Esophagus squamous epithelium (tissue), 5 donors: ENCODE measurements at regions not wholly inside any gene's neighbourhood (a gene's known extent, or its start where the extent isn't known, plus 50 kb on each side); places are given as distances from the start of the nearest gene placed in this dataset.

Source experiments
- DNase-seq: peaks from one replicate; lab custom pipeline; 2025; lab: John Stamatoyannopoulos, UW
- H3K27ac ChIP-seq, 4 donors: fragments of 200-600 bp; sonication (generic); one replicate each; pipeline ENCODE4 v1.5.1; 2016 to 2019; ENCODE audit warnings: mild to moderate bottlenecking in 1 of 4
- H3K27me3 ChIP-seq, 4 donors: fragments of 200-600 bp; sonication (generic); 1 replicate in 3 of 4; 2 replicates in 1 of 4; pipeline versions ENCODE4 v1.5.1 to v1.6.0; 2017 to 2021; ENCODE audit warnings: antibody characterized with exemption in 1 of 4
- H3K36me3 ChIP-seq, 3 donors: fragments of 200-600 bp; sonication (generic); one replicate each; pipeline ENCODE4 v1.5.1; 2016 to 2019
- H3K4me1 ChIP-seq, 3 donors: fragments of 200-600 bp; sonication (generic); one replicate each; pipeline ENCODE4 v1.5.1; 2017 to 2019
- H3K4me3 ChIP-seq, 4 donors: fragments of 200-600 bp; sonication (generic); 1 replicate in 3 of 4; 2 replicates in 1 of 4; pipeline ENCODE4 v1.5.1; 2016 to 2019; ENCODE audit warnings: mild to moderate bottlenecking in 2 of 4, moderate library complexity in 1 of 4
- H3K9me3 ChIP-seq, 3 donors: fragments of 200-600 bp; sonication (generic); one replicate each; pipeline ENCODE4 v1.5.1; 2016 to 2019
- POLR2A ChIP-seq, 4 donors: fragments of 450-650 bp; IDR thresholded peaks; one replicate each; pipeline ENCODE4 v1.6.1; 2017; ENCODE audit warnings: antibody characterized with exemption in 4 of 4, mild to moderate bottlenecking in 4 of 4, moderate library complexity in 3 of 4
- WGBS, 2 donors: methylation state at CpG; one replicate each; pipeline ENCODE4 v1.1.5; 2018; 5-methylcytosine and 5-hydroxymethylcytosine counted together
- intact Hi-C: fragments of 100-400 bp; cut with DNase I; formaldehyde crosslinking; loops from one replicate; pipeline ENCODE4 v1.15.0; 2022
- TF ChIP-seq, protein P1 (sequence below), 6 experiments: fragments of 450-650 bp in 4 of 6; fragments of 200-600 bp in 2 of 6; sonication (generic) in 2 of 6; IDR thresholded peaks; one replicate each; pipeline ENCODE4 v1.5.1; 2016 to 2019; ENCODE audit warnings: antibody characterized with exemption in 6 of 6, mild to moderate bottlenecking in 4 of 6, moderate library complexity in 4 of 6
- donor health status: DM: yes; HTN: yes; CAD: no.

DNA sequence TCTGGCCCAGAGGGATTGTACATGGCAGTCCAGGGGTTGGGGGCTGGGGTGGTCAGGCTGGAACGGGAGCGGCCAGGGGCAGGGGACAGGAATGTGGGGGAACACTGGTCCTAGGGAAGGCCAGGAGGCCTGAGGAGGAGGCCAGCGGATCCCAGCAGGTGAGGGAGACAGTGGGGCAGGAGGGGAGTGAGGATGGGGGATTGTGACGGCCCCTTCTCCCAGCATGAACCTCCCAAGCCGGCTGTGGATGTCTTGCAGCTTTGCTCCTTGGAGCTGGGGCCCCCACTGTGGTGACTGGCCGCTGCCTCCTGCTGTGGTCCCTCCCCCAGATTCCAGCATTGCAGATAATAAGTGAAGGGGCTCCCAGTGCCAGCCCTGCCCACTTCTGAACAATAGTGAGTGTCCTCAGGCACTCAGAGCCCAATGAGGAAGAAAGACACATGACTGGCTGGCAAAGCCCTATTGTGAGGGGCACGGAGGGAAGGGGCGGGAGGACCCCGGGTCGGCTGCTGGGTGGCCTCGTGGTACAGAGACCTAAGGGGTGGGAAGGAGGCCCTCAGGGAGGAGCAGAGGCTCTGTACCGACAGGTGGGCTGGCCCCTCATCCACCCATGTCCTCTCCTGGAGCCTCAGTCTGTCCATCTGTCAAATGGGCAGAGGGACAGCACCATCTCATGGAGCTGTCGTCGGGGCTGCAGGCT, 215.0 kb downstream of the KIF26A start:
- Histone ChIP-seq H3K27me3 (peaks cover 0 to 13% (median 0%) of the 10 kb centered on the region in 4 donors), H3K36me3 (no peaks in the 10 kb centered on the region), H3K4me3 (no peak overlapping the region), H3K27ac (no peak overlapping the region), H3K4me1 (peaks cover 0 to 5% (median 0%) of the 10 kb centered on the region in 3 donors), H3K9me3 (peaks cover 0 to 7% (median 0%) of the 10 kb centered on the region in 3 donors)
- TF ChIP-seq, protein P1, sequence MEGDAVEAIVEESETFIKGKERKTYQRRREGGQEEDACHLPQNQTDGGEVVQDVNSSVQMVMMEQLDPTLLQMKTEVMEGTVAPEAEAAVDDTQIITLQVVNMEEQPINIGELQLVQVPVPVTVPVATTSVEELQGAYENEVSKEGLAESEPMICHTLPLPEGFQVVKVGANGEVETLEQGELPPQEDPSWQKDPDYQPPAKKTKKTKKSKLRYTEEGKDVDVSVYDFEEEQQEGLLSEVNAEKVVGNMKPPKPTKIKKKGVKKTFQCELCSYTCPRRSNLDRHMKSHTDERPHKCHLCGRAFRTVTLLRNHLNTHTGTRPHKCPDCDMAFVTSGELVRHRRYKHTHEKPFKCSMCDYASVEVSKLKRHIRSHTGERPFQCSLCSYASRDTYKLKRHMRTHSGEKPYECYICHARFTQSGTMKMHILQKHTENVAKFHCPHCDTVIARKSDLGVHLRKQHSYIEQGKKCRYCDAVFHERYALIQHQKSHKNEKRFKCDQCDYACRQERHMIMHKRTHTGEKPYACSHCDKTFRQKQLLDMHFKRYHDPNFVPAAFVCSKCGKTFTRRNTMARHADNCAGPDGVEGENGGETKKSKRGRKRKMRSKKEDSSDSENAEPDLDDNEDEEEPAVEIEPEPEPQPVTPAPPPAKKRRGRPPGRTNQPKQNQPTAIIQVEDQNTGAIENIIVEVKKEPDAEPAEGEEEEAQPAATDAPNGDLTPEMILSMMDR (IDR thresholded peaks at IDR 0.05), result no peak
- no peak for TF ChIP-seq POLR2A (IDR thresholded peaks at IDR 0.05)
- 63 to 74% methylated on average over 4 to 9 of the region's 14 CpGs for WGBS, 2 donors
- intact Hi-C loops, result no loop called here
- DNase-seq, result no peak

DNA sequence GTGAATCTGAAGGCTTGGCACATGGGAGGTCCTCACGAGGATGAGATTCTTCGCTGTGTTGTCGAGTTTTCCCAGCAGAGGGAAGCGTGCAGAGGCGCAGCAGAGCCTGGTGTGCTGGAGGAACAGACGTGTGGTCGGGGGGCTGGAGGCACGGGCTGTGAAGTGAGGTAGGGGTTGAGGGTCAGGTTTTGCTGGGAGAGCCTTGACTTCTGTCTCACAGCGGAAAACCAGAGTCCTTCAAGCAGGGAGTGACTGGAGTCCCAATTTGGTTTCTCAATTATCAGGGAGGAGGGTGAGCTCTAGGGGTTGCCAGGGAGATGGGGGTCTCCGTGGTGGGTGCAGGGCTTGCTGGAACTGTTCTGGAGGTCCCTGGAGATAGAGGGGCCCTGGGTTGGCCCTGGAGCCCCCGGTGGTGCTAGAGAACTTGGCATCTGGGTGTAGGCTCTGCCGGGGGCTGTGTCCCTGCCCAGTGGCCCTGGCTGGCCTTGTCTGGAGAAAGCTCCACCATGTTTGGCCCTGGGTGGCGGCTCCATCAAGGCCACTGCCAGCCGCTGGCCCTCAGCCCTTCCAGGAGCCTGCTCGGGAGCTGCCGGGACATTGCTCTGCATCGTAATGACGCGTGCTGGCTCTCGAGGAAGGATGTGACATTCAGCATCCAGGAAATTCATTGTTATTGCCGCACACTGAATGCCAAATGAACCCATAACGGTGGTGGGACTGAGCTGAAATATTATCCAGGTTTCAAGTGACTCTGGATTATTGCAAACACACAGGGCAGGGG, 215.7 kb downstream of the KIF26A start:
- H3K4me3 ChIP-seq, result no peak overlapping the region
- peaks cover 0 to 7% (median 0%) of the 10 kb centered on the region in 3 donors for H3K9me3 ChIP-seq
- TF ChIP-seq POLR2A (IDR thresholded peaks at IDR 0.05), result no peak
- TF ChIP-seq, protein P1 (IDR thresholded peaks at IDR 0.05), result no peak
- H3K27ac ChIP-seq, result peak overlapping the region in 2 of 4 donors; percentile 39 to 49
- intact Hi-C loops, result no loop called here
- no peak for DNase-seq
- H3K27me3 ChIP-seq, result peaks cover 0 to 13% (median 0%) of the 10 kb centered on the region in 4 donors
- WGBS, 2 donors, result 58 to 63% methylated on average over 2 to 7 of the region's 22 CpGs
- H3K36me3 ChIP-seq, result no peaks in the 10 kb centered on the region
- H3K4me1 ChIP-seq, result peaks cover 0 to 5% (median 0%) of the 10 kb centered on the region in 3 donors

DNA sequence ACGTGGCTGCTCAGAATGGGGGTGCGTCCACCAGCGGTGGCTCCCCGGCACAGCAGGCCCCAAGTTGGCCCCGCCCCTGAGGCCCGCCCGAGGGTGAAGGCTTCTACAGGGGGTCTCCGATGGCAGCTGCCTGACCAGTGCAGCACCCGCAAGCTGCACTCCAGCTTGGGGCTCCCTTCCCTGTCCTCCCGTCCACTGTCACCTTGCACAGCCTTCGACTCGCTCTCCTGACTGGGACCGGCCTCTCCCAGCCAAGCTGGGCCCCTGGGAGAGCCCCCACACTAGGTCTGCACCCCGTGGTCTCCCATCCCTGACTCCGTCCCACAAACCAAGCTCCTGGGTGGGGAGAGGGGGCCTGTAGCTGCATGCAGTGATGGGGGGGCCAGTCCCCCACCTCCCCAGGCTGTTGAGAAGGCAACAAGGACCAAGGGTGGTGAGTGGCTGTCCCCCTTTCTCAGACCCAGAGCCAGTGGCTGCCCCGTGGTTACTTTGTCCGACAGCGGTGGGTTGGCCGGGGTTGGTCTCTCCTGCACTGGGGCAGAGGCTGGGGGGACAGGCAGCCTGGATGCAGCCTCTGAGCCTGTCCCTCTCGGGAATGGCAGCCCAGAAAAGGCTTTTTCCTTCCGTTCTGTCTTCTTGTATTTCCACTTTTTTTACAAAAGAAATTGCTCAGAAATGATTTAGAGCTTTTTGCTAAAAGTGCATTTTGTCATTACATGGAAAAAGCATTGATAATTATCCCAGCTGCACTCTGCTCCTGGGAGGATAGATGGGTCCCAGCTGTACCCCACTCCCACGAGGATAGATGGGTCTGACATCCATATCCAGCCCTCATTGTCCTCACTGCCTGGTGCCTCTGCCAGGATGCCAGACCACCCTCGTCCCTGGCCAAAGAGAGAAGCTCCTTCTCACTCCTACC, 217.0 kb downstream of the KIF26A start:
- WGBS, 2 donors, result 71 to 75% methylated on average over 2 to 6 of the region's 23 CpGs
- intact Hi-C loops, result no loop called here
- H3K9me3 ChIP-seq, result peaks cover 0 to 7% (median 0%) of the 10 kb centered on the region in 3 donors
- no peak for DNase-seq
- no peak overlapping the region for H3K4me3 ChIP-seq
- H3K36me3 ChIP-seq, result no peaks in the 10 kb centered on the region
- peaks cover 0 to 13% (median 0%) of the 10 kb centered on the region in 4 donors for H3K27me3 ChIP-seq
- no peak overlapping the region for H3K27ac ChIP-seq
- TF ChIP-seq, protein P1 (IDR thresholded peaks at IDR 0.05), result no peak
- TF ChIP-seq POLR2A (IDR thresholded peaks at IDR 0.05), result no peak
- peaks cover 0 to under 1% (median 0%) of the 10 kb centered on the region in 3 donors for H3K4me1 ChIP-seq

DNA sequence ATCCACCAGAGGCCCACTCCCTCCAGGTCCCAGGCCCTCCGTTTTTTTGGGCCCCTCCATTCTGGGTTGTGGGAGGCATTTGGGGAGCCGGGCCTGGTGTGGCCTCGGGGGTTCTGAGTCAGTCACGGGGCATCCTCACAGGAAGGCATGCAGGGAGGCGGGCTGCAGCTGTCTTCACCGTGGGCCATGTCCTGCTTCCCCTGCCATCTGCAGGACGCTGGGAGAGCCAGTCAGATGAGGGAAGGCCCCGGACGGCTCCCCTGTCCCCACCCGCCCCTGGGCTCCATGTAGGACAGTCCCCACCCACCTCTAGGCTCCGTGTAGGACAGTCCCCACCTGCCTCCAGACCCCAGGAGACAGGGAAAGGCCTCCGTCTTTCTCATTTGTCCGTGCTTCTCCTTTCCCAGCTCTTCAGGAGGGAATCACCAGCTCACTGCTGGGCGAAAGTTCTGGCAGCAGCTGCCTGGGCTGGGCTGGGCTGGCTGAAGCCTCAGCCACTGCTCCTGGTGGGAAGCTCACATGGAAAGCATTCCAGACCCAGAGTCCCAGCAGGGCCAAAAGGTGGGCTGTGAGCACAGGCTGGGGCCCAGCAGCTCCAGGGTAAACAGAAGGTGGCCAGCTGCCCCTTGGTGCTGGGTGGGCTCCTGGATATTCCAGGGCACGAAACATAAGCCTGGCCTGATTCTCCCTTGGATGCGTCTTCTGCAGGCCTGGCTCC, 217.8 kb downstream of the KIF26A start:
- no peaks in the 10 kb centered on the region for H3K36me3 ChIP-seq
- no peak overlapping the region for H3K4me3 ChIP-seq
- peaks cover 0 to 20% (median 0%) of the 10 kb centered on the region in 4 donors for H3K27me3 ChIP-seq
- H3K27ac ChIP-seq, result no peak overlapping the region
- 29 to 38% methylated on average over 1 of the region's 16 CpGs for WGBS, 2 donors
- TF ChIP-seq, protein P1 (IDR thresholded peaks at IDR 0.05), result no peak
- TF ChIP-seq POLR2A (IDR thresholded peaks at IDR 0.05), result no peak
- intact Hi-C loops, result no loop called here
- no peaks in the 10 kb centered on the region for H3K4me1 ChIP-seq
- no peak for DNase-seq
- peaks cover 0 to 7% (median 0%) of the 10 kb centered on the region in 3 donors for H3K9me3 ChIP-seq
